Posterior vena cava (tissue), 2 donors: ENCODE measurements at regions not wholly inside any gene's neighbourhood (a gene's known extent, or its start where the extent isn't known, plus 50 kb on each side); places are given as distances from the start of the nearest gene placed in this dataset.

Experiments
- DNase-seq: peaks from one replicate; pipeline ENCODE4 v3.0.0-alpha.2; 2020; ENCODE audit warnings: low spot score
- intact Hi-C, 2 donors: fragments of 100-400 bp; cut with DNase I; formaldehyde crosslinking; loops; one replicate each; pipeline versions ENCODE4 v1.14.1 to v1.14.2; 2022 to 2023
- donor health status: DM: yes; HTN: yes; CAD: no.
- donor health status: DM: yes; HTN: yes; CAD: no.

DNA sequence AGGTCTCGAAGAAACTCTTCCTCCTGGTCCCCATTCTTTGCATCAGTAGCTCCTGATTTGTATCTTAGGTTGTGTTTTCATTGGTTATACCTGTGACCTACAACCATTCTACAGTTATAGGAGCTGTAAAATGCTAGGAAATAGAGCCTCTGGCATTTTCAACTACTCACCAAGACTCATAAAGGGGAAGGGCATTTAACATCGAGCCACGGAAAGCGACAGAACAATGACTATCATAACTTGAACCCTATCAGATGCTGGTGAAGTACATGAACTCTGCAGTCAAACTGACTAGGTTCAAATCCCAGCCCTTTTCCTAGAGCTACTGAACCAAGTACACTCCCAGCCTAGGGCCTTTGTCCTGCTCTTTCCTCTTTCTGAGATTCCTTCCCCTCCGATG is 588.0 kb downstream of the SOX6 start:
- no peak for DNase-seq
- intact Hi-C loops = no loop called here

DNA sequence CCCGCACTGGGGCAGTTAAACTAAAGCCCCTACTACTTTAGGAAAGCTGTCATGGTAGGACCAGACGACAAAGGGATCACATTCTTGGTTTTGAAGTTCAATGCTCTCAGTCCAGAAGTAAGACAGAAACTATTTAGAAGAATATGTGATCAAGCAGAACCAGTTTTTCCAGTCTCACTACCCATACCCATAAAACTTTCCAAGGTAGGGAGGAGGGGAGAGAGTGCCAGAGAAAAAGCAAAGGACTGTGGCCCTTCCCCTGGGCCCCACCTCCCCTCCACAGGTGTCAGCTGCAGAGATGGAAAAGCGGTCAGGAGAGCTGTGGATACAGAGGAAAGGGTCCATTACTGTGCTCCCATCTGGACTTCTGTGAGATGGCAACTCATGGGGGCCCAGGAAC is 587.1 kb downstream of the SOX6 start:
- DNase-seq = no peak
- intact Hi-C loops = no loop called here

DNA sequence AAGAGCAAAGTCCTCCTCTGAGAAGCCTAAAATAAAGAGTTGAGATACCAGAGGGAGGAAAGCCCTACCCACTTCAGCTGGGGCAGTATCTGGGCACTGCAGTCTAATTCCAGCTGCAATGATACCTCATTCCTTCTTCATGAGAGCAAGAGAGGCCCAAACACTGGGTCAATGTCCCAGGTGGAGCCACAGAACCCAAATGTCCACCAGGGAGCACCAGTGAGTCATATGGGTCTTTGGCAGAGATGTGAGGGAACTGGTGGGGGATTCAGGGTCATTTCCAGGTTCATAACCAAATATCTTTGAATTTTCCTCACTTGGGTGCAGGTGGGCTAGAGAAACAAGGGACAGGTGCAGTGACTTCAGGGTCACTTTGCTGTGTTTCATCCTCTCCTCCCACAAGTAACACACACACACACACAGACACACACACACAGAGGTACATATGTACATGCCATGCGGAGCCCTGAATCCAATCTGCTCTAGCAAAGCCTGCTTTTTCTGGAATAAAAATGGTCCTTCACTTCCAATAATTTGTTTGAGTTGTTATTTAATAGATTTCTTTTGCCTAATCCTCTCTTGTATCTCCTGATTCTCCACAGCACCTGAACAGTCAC is 585.4 kb downstream of the SOX6 start:
- intact Hi-C loops = no loop called here

DNA sequence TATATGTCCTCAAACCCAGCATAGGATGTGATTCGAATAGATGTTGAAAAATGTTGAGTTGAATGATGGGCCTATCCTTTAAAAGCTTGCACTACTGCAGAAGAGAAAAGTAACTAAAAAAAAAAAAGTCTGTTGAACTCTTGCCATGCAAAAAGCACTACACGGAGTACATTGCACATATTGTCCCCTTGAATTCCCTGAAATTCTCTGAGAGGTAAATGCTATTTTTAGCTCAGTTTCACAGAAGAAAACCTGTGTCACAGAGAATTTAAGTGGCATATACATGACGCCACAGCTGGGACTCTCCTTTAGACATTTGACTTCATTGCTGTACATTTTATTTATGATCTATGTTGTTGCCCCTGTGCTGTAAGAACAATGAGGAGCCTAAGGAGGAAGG is 583.8 kb downstream of the SOX6 start:
- DNase-seq = no peak
- intact Hi-C loops = no loop called here

More for the DNA sequence above, 585.4 kb downstream of the SOX6 start:
- no peak for DNase-seq

DNA sequence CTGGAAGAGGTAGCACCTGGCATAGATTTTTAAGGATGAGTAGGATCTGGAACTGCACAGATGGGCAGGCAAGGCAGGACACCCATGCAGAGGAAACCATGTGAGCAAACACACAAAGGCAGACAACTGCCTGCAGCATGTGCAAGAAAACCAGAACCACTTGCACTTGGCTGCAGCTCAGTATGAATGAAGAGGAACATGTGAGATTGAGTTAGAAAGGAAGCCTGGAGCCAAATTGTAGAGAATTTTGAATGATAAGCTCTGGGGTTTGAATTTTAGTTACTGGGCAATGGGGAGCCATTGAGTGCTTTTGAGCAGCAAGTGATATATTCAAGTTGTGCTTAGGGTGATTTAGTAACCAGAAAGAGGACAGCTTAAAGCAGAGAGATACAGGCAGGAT is 583.4 kb downstream of the SOX6 start:
- no peak for DNase-seq
- intact Hi-C loops = no loop called here

DNA sequence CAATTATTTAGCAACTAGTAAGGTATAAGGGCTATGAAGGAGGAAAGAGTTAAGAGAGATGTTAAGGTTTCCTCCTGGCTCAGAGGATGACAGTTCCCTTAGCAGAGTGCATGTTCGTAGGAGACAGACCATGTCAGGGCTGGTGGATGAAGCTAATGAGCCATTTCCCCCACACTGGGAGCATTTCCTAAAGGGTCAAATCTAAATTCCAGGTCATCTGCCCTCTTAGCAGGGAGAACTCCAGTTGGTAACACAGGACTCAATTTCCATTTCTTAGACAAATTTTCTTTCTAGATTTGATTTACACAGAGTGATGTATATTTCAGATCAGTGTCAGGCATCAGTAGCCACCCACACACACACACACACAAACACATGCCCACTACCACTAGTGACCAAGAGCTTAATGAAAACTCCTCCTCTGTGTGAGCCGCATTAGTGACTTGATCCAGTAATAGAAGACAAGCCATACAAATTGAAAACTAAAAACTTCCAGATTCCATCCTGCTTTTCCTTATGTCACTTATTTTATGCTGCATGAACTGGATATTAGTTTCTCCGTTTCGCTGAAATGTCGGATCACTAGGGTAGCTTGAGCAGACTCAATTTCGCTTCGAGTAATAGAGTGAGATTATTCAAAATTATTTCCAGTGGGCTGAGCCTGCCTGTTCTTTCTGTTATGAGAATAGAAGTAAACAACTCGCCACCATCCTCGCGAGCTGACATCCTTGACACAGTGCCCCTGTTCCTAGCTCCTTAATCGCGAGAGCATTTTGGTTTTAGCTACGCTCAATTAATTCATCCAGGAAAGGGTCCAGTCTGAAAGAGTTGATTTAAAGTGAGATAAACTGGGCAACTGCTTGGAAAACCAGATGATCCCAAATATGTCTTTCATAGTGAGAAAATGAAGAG is 582.6 kb downstream of the SOX6 start:
- DNase-seq = no peak

DNA sequence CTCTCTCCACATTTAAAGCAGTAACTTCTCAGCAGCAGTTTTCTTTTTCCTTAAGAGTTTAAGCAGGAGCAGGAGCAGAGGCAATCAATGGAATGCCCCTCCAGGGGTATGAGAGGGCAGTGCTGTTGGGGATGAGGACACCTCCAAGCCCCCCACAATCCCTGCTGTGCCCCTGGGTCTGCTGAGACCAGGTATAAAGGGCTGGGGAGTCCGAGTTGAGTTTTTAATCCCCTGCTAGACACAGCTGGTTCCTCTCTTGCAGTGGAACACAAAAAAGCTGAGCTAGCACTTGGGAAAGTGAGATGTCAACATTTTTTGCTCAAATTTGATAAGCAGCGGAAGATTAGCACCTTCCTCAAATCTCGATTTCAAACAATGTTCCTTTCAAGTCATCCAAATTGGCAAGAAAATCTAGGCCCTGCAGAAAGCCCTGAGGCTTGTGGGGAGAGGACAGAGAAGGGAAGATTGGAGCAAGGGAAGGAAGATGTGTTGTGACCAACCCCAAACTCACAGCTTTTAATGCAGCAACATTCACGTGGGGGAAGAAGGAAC is 581.9 kb downstream of the SOX6 start:
- intact Hi-C loops = no loop called here
- DNase-seq = no peak

More for the DNA sequence above, 582.6 kb downstream of the SOX6 start:
- intact Hi-C loops = no loop called here

DNA sequence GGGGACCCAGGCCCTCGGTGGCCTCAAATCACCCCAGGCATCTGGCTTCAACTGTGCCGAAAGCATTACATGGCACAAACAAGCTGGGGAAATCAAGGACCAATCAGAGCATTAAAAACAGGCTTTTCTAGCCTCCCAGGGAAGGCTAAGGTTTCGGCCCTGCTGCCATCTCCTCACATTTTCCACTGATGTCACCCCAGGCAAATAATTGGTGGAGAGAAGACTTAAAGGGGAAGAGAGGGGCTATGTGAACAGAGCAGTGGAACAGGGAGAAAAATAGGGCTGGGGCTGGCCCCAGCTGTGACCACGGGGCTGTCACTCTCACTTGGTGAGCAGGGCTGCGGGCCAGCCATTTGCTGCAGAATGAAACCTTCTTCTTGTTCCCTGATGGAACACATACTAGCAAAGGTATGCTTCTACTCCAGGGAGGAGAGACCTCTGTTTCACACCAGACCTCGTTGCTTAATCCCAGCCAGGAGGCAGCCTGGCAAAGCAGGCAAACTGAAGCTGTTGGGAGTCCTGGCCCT is 581.3 kb downstream of the SOX6 start:
- no peak for DNase-seq
- intact Hi-C loops = no loop called here

DNA sequence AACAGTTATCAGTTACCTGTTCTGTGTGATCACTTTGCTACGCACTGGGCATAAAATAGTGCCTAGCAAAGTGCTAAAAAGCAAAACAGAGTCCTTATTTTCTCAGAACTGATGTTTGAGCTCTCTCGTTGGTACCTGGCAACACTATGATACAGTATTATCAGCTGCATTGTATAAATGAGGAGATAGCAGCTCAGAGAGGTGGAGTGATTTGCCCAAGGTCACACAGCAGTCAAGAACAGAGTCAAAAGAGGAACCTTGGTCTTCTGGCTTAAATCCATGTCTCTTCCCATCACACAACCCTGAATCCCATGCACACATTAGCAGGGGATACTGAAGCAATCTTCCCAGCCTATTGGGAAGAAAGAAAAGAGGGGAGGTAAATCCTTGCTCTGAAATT is 580.5 kb downstream of the SOX6 start:
- intact Hi-C loops = no loop called here
- DNase-seq = no peak

DNA sequence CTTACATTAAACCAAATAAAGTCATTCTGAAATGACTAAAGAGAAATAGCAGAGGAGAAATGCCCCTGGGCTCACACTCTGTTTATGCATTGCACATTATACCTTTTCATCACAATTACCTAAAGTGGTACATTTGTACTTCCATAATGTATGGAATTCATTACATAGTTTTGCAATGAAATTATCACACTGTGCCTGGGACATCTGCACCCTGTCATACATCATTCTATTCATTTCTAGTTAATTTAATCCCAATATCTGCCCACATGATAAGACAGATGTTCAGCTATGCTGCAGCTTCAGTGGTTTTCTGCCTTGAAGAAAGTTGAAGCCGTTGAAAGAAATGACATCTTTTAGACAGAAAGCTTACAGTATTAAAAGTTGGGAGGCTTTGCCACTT is 580.0 kb downstream of the SOX6 start:
- no peak for DNase-seq
- intact Hi-C loops = no loop called here

DNA sequence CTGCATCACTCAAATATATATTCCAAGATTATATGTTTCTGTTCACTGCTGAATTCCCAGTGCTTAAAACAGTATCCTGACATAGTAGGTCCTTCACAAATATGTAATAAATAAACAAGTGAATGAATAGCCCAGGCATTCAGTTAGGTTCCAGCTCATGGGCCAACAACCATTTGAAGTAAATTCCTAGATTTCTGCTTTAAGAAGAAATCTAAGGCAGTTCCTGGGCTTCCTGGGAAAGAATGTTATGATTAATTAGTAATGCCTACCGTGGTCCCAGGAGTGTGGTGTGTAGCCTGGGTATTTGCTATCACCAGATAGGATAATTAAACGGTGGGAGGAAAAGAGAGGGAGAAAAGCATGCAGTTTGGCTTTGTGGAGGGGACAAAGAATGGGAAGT is 576.8 kb downstream of the SOX6 start:
- intact Hi-C loops = no loop called here
- DNase-seq = no peak

DNA sequence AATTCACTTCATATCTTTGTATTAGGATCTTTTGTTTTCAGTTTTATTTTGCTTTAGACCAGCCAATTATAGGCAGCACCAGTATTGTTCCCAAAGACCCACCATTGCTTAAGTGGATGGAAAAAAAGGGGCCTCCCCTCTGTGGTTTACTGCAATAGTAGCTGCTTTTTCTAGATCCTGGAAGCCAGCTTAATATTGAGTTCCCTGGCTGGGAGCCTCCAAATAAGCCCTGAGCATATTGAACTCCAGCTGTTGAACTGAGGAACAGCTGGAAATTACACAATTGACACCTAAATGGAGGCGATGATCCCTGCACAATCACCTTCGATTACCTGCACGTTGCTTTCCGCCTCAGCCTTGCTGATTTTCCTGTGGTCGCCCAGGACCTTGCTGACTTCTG is 576.0 kb downstream of the SOX6 start:
- no peak for DNase-seq
- intact Hi-C loops = no loop called here

DNA sequence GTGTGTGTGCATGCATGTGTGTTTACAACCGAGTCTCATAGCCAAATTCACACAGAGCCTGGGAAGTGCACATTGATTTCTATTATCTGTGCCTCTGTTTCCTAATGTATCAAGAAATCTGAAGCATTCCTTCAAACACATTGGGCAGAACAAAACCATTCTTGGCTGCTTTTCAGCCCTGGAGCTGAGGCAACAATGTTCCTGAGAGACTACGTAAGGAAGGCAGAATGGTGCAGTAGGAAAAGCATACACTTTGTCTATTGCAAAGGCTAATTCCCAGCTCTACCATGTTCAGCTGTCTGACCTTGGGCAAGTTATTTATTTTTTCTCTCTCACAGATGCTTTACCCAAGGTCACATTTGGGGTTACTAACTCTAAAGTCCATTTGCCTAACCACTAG is 575.5 kb downstream of the SOX6 start:
- intact Hi-C loops = no loop called here
- DNase-seq = no peak

DNA sequence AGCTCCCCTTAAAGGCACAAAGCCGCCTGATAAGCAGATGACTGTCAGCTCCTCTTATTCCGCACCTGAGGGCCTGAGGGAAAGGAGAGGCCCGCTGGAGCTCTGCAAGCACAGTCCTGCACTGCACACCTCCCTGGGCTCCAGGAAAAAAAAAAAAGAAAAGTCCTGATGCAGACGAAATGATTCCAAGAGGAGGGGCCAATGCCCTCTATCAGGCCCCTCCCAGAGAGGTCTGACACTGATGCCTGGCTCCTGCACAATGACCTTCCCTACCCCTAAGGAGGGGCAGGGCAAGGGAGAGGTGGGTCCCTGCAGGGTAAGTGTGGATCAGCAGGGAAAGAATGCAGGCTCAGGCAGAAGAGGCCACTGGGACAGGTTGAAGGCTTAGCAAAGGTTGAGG is 572.7 kb downstream of the SOX6 start:
- no peak for DNase-seq
- intact Hi-C loops = no loop called here

DNA sequence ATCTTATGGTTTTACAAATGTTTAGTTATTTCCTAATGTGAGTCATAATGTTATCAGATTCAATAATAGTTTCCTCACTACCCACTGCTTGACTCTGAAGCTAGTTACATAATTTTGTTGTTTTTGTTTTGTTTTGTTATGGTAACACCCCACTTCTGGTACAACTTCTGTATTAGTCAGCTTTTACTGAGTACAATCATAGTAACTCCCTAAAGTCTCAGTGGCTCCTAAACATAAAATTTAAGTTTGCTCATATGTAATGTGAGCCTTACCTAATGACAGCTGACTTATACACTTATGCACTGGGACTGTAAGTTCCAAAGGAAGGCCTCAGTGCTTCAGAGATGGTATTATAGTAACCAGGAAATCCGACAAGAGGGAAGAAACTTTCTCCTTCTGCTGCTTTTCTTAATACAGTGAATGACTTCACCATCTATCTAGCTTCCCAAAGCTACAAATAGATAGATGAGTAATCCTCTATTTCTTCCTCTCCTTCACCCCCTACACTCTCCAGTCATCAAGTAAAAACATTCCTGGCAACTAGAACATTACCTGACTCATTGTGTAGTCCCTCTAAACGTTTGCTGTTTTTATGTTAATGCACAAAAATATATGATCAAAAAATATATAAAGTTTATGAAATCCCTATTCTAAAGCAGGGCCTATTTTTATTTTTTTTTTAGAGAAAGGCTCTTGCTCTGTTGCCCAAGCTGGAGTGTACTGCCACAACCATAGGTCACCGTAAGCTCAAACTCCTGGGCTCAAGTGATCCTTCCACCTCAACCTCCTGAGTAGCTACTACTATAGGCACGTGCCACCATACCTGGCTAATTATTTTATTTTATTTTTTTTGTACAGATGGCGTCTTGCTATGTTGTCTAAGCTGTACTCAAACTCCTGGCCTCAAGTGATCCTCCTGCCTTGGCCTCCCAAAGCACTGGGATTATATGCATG is 563.0 kb downstream of the SOX6 start:
- intact Hi-C loops = no loop called here
- DNase-seq = no peak

DNA sequence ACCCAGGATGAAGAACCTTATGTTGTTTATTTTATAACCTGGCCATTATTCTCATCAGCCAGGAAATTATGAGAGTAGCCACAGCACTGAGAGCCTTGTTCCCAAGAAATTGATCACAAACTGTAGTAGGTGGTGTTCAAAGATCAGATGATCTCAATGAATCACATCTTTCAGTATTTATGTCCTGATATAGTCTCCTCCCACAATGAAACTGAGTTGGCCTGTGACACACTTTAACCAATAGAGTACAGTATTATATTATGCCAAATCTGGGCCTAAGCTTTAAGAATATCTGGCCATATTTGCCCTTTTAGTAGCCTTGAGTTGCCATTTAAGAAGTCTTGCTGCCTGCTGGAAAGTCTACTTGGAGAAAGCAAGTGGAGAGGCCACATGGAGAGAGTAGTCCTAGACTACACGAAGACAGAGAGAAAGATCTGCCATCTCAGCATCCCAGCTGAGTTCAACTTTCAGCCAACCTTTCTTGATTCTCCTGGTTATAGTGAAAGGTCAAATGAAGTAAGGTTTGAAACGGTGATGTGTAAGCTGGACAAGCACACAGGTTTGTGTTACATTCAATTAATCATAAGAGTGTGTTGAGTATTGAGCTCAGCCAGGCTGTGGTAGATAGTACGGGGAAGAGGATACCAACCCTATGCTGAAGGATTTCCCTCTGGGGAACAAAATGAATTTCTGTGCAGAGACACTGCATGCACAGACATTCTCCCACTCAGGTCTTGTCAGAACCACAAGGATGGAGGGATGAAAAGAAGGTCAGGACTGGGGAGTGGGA is 561.8 kb downstream of the SOX6 start:
- intact Hi-C loops = no loop called here
- DNase-seq = no peak

DNA sequence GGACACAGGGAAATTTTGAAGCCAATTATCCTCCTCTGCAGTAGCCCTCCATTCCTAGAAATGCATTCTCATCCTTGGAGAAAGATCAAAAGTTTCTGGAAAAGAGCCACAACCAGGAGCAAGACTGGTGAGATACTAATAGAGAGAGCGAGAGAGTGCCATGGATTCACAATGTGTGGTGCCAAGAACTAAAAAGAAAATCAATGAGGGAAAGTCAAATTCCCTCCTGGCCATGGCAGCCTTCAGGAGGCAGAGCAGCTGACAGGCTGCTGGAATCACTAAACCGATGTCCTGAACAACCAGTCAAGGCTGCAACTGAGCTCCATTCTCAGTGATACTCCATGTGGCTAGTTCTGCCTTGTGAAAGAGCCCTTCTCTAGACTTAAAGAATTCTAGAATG is 561.0 kb downstream of the SOX6 start:
- intact Hi-C loops = no loop called here
- DNase-seq = no peak

DNA sequence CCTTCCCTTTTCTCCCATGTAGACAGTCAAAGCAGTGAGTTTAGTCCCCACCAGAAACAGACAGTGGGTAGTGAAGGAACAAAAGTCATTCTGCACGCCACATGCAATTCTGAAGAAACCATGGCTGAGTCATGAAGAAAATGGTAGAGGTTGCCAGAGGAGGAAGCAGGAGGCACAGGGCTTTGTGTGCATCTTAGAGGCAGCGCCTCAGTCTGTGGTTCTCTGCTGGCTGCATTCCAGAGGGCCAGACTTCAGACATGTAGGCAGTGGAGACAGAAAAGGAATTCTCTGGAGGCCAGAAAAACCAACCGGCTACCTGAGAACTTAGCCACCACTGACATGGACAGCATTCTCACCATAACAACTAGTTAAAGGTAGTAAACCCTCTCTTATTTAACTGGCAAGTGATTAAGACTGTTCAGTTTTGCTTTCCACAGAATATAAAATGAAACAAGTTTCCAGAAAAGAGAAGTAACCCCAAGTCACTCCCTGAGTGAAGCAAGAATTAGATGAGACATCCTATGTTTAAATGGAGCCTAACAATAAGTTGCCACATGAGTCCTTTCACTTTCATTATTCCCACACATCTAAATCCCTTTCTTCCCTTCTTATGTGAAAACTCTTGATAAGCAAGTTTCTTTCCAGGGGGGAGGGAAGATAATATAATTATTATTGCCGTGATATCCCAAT is 556.1 kb downstream of the SOX6 start:
- intact Hi-C loops = no loop called here
- peak; percentile 89 for DNase-seq
